ENCODE measurements at regions not wholly inside any gene's neighbourhood (a gene's known extent, or its start where the extent isn't known, plus 50 kb on each side); places are given as distances from the start of the nearest gene placed in this dataset.

DNA sequence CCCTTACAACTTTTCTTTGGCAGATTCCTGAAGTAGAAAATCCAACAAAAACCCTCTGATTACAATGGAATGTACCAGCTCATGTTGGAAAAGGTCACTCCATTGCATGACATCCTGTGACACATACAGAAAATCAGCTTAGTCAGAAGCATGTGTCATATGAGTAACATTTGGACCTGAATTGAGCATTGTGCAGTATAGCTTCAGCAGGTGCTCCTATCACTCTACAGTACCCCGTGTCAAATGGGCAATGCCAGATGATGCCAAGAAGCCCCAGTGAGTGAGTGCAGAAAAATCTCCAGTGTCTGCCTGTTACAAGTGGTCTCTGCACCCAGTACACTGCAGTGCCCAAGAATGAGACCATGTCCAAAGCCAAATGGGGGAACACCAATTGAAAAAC lies 129.7 kb upstream of the RUNX1 start:
- no TSS peak for BruUV-seq (replicated peaks)
- no peak overlapping the region for H3K9ac ChIP-seq (replicated peaks; ENCODE audit: extremely low read depth, insufficient read depth, low read length)
- H4K20me1 ChIP-seq (replicated peaks; ENCODE audit: control insufficient read depth, extremely low read depth, insufficient read depth, low read length) = no peaks in the 10 kb centered on the region
- no peaks in the 10 kb centered on the region for H3K9me1 ChIP-seq (replicated peaks; ENCODE audit: control insufficient read depth, extremely low read depth, insufficient read depth, low read length)
- no peaks in the 10 kb centered on the region for H3K36me3 ChIP-seq (ENCODE audit: control insufficient read depth in 2 of 2, extremely low read depth in 1 of 2, insufficient read depth in 2 of 2, low read length in 2 of 2)
- no peaks in the 10 kb centered on the region for H3K9me3 ChIP-seq (replicated peaks; ENCODE audit: control insufficient read depth, insufficient read depth, low read length)
- no peak overlapping the region for H3K4me2 ChIP-seq (ENCODE audit: insufficient read depth, low read length)
- CTCF ChIA-PET = interaction anchor here (1.0 kb wide), 2 partner anchors 18 to 27 kb away, joined by 3 to 4 read pairs; no protein-coding TSS in a partner anchor
- TF ChIP-seq JUN (IDR thresholded peaks at IDR 0.05; ENCODE audit: borderline replicate concordance, insufficient read depth, insufficient read length, low read depth) (peak; percentile 25), MYC (IDR thresholded peaks at IDR 0.05; ENCODE audit: low read depth, low read length) (no peak), GATA2 (IDR thresholded peaks at IDR 0.05; ENCODE audit: insufficient read depth, insufficient read length, low read depth, low read length) (no peak), POLR2A (IDR thresholded peaks at IDR 0.05; ENCODE audit: low read depth, low read length) (no peak), EZH2 (IDR thresholded peaks at IDR 0.05; ENCODE audit: borderline replicate concordance, low read depth, low read length, severe bottlenecking) (no peak), FOS (IDR thresholded peaks at IDR 0.05; ENCODE audit: borderline replicate concordance, insufficient read depth, low read length) (peak; percentile 39), POLR2AphosphoS5 (IDR thresholded peaks at IDR 0.05; ENCODE audit: insufficient read depth, low read depth, low read length) (no peak), MAX (IDR thresholded peaks at IDR 0.05; ENCODE audit: insufficient read depth, insufficient read length) (no peak)
- TF ChIP-seq, protein P1, sequence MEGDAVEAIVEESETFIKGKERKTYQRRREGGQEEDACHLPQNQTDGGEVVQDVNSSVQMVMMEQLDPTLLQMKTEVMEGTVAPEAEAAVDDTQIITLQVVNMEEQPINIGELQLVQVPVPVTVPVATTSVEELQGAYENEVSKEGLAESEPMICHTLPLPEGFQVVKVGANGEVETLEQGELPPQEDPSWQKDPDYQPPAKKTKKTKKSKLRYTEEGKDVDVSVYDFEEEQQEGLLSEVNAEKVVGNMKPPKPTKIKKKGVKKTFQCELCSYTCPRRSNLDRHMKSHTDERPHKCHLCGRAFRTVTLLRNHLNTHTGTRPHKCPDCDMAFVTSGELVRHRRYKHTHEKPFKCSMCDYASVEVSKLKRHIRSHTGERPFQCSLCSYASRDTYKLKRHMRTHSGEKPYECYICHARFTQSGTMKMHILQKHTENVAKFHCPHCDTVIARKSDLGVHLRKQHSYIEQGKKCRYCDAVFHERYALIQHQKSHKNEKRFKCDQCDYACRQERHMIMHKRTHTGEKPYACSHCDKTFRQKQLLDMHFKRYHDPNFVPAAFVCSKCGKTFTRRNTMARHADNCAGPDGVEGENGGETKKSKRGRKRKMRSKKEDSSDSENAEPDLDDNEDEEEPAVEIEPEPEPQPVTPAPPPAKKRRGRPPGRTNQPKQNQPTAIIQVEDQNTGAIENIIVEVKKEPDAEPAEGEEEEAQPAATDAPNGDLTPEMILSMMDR (IDR thresholded peaks at IDR 0.05; ENCODE audit: extremely low read depth in 1 of 2, insufficient read depth in 1 of 2, low read depth in 1 of 2, low read length in 2 of 2) = no peak
- H3K27me3 ChIP-seq (ENCODE audit: control insufficient read depth in 2 of 2, insufficient read depth in 2 of 2, low read length in 2 of 2) = peaks cover 0 to 2% of the 10 kb centered on the region in 2 experiments
- POLR2A ChIA-PET = no interaction called here
- DNase-seq (ENCODE audit: low read depth, low spot score) = peak; percentile 10
- H3K4me3 ChIP-seq (replicated peaks in 1 of 3; ENCODE audit: insufficient read depth in 1 of 3, low read depth in 1 of 3, low read length in 3 of 3) = no peak overlapping the region
- H3K79me2 ChIP-seq (ENCODE audit: control insufficient read depth, insufficient read depth, low read length) = no peaks in the 10 kb centered on the region
- H3K4me1 ChIP-seq (ENCODE audit: control insufficient read depth, extremely low read depth, insufficient read depth, low read length) = no peaks in the 10 kb centered on the region
- dilution Hi-C loops (cut with MboI; ENCODE audit: extremely low pct_ligation_motif_present, low sequenced_read_pairs) (no loop called here), intact Hi-C loops (cut with micrococcal nuclease) (no loop called here)
- no peak overlapping the region for H3K27ac ChIP-seq (ENCODE audit: insufficient read depth, low read depth, low read length)
- FAIRE-seq = no peak
- no peak overlapping the region for H2AFZ ChIP-seq (ENCODE audit: low read depth, low read length)

Data from endothelial cell of umbilical vein (primary cell).